OCI-LY3 (cell line): ENCODE measurements at regions not wholly inside any gene's neighbourhood (a gene's known extent, or its start where the extent isn't known, plus 50 kb on each side); places are given as distances from the start of the nearest gene placed in this dataset.

Experiments used
- H2AFZ ChIP-seq: fragments of 200-600, 300-600 bp; shearing (Covaris generic); 2 replicates; pipeline ENCODE4 v1.6.0; 2014; ENCODE audit warnings: antibody characterized with exemption, low read depth, low read length
- H3K27ac ChIP-seq: fragments of 200-600, 300-600 bp; sonication (generic); 2 replicates; pipeline ENCODE4 v1.5.1; 2014; ENCODE audit warnings: mild to moderate bottlenecking, low read length, moderate library complexity, mixed read lengths
- H3K27me3 ChIP-seq: fragments of 200-600, 300-600 bp; sonication (generic); 2 replicates; pipeline ENCODE4 v1.6.1; 2014; ENCODE audit warnings: low read depth, low read length, mixed read lengths
- H3K36me3 ChIP-seq: fragments of 200-600, 300-600 bp; sonication (generic); replicated peaks from 2 replicates; pipeline ENCODE3; 2014; ENCODE audit warnings: low read depth, low read length, mixed read lengths
- H3K4me1 ChIP-seq: fragments of 300-600, 200-600 bp; sonication (generic); 2 replicates; pipeline ENCODE4 v1.6.1; 2014; ENCODE audit warnings: low read length, mixed read lengths
- H3K4me2 ChIP-seq: fragments of 200-600, 300-600 bp; sonication (generic); 2 replicates; pipeline ENCODE4 v1.6.1; 2014; ENCODE audit warnings: low read length, mixed read lengths
- H3K4me3 ChIP-seq: fragments of 300-600, 200-600 bp; sonication (generic); 2 replicates; pipeline ENCODE4 v1.5.1; 2014; ENCODE audit warnings: antibody characterized with exemption, mild to moderate bottlenecking, low read length, moderate library complexity
- H3K79me2 ChIP-seq: fragments of 300-600, 200-600 bp; shearing (Covaris generic); 2 replicates; pipeline ENCODE4 v1.6.1; 2014; ENCODE audit warnings: mild to moderate bottlenecking, low read length, mixed read lengths
- H3K9ac ChIP-seq: fragments of 300-600, 200-600 bp; shearing (Covaris generic); 2 replicates; pipeline ENCODE4 v1.6.0; 2014; ENCODE audit warnings: mild to moderate bottlenecking, low read length, moderate library complexity
- H3K9me3 ChIP-seq: fragments of 200-600, 300-600 bp; shearing (Covaris generic); 2 replicates; pipeline ENCODE4 v1.6.1; 2014; ENCODE audit warnings: low read length, mixed read lengths; ENCODE audit not compliant: insufficient read depth
- H4K20me1 ChIP-seq: fragments of 200-600, 300-600 bp; sonication (generic); 2 replicates; pipeline ENCODE4 v1.6.1; 2016; ENCODE audit warnings: low read length, mixed read lengths; ENCODE audit not compliant: insufficient read depth
- EZH2phosphoT487 ChIP-seq: fragments of 200-600 bp; shearing (Covaris generic); IDR thresholded peaks from 2 replicates; pipeline ENCODE4 v1.6.1; 2018; ENCODE audit warnings: antibody characterized with exemption, mixed run types, low read depth
- TF ChIP-seq, protein P1 (sequence below): fragments of 200-600, 300-600 bp; sonication (generic); IDR thresholded peaks from 2 replicates; pipeline ENCODE4 v1.5.1; 2014; ENCODE audit warnings: antibody characterized with exemption, low read length, low read depth

DNA sequence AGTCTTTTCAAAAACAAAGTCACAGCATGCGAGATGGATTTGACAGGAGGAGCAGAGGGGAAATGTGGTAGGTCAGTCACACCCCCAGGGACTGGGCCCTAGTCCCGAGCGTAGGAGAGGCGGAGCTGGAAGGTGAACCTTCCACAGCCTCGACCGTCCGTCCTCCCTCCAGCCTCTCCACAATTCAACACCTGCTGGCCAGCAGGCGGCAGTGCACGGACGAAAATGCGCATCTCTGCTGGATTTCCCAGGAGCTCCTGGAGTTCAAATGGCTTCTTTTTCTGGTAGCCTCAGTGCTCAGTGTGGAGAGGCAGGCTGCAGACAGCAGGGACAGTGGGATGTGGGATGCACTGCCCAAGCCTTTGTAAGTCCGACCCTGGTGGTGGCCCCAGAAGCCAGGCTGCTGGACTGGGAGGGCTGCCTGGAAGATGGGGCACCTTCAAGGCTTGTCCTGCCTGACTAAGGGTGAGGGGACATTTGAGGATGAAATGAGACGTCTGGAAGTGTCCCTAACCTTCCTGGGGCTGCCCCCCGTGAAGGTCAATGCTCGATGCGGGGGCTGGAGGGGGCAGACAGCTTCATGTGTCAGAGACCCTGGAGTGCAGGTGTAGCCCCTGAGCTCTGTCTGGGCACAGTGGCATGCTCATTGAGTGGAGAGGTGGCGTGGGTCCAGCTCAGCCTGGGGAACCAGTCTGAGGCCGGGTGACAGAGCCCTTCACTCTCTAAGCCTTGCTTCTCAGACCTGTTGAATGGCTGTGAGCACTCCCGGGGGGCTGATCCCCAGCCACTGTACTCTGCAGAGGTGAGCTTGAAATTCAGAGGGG is 189.5 kb downstream of the TFCP2L1 start:
- TF ChIP-seq, protein P1, sequence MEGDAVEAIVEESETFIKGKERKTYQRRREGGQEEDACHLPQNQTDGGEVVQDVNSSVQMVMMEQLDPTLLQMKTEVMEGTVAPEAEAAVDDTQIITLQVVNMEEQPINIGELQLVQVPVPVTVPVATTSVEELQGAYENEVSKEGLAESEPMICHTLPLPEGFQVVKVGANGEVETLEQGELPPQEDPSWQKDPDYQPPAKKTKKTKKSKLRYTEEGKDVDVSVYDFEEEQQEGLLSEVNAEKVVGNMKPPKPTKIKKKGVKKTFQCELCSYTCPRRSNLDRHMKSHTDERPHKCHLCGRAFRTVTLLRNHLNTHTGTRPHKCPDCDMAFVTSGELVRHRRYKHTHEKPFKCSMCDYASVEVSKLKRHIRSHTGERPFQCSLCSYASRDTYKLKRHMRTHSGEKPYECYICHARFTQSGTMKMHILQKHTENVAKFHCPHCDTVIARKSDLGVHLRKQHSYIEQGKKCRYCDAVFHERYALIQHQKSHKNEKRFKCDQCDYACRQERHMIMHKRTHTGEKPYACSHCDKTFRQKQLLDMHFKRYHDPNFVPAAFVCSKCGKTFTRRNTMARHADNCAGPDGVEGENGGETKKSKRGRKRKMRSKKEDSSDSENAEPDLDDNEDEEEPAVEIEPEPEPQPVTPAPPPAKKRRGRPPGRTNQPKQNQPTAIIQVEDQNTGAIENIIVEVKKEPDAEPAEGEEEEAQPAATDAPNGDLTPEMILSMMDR = peak; percentile 75
- no peak for TF ChIP-seq EZH2phosphoT487
- H3K79me2 ChIP-seq = no peaks in the 10 kb centered on the region
- no peak overlapping the region for H3K9ac ChIP-seq
- no peaks in the 10 kb centered on the region for H4K20me1 ChIP-seq
- no peak overlapping the region; the same call in 1 of the 2 replicates for H2AFZ ChIP-seq
- peak overlapping the region; percentile 44; the same call in 1 of the 2 replicates for H3K4me2 ChIP-seq
- H3K36me3 ChIP-seq = no peaks in the 10 kb centered on the region
- no peaks in the 10 kb centered on the region for H3K9me3 ChIP-seq
- H3K4me3 ChIP-seq = no peak overlapping the region
- H3K4me1 ChIP-seq = no peaks in the 10 kb centered on the region; the same call in 1 of the 2 replicates
- no peaks in the 10 kb centered on the region for H3K27me3 ChIP-seq
- H3K27ac ChIP-seq = no peak overlapping the region

- no peak overlapping the region for H3K27ac ChIP-seq
- no peak overlapping the region for H3K4me2 ChIP-seq
- TF ChIP-seq EZH2phosphoT487 = no peak
- TF ChIP-seq, protein P1 = no peak
- no peaks in the 10 kb centered on the region for H3K36me3 ChIP-seq
- no peaks in the 10 kb centered on the region for H4K20me1 ChIP-seq
- no peaks in the 10 kb centered on the region; the same call in 1 of the 2 replicates for H3K4me1 ChIP-seq
- H3K79me2 ChIP-seq = no peaks in the 10 kb centered on the region
- no peak overlapping the region for H2AFZ ChIP-seq
- no peaks in the 10 kb centered on the region for H3K9me3 ChIP-seq
- H3K4me3 ChIP-seq = no peak overlapping the region
- 0 out of 2 replicates have a peak, but pooled peaks cover under 1% of the 10 kb centered on the region for H3K27me3 ChIP-seq
- H3K9ac ChIP-seq = no peak overlapping the region
These were observed 188.4 kb downstream of the TFCP2L1 start for GRCh38 chr2:121096611-121097010.

- Histone ChIP-seq H3K9me3 (no peaks in the 10 kb centered on the region), H3K4me3 (no peak overlapping the region), H3K27ac (no peak overlapping the region), H3K4me2 (no peak overlapping the region), H3K9ac (no peak overlapping the region), H4K20me1 (no peaks in the 10 kb centered on the region), H3K36me3 (no peaks in the 10 kb centered on the region), H3K4me1 (no peaks in the 10 kb centered on the region; the same call in 1 of the 2 replicates), H2AFZ (no peak overlapping the region), H3K27me3 (peaks cover 12% of the 10 kb centered on the region; the same call in 1 of the 2 replicates), H3K79me2 (no peaks in the 10 kb centered on the region)
- TF ChIP-seq, protein P1 = no peak
- no peak for TF ChIP-seq EZH2phosphoT487
These were observed 186.4 kb downstream of the TFCP2L1 start for GRCh38 chr2:121098556-121098955.
